Skeletal muscle tissue (tissue), 3 donors: ENCODE measurements at regions not wholly inside any gene's neighbourhood (a gene's known extent, or its start where the extent isn't known, plus 50 kb on each side); places are given as distances from the start of the nearest gene placed in this dataset.

Experiments
- H3K27ac ChIP-seq: one replicate; pipeline ENCODE4 v1.7.0; 2013; ENCODE audit warnings: mild to moderate bottlenecking, low read depth, low read length, inconsistent platforms
- H3K27me3 ChIP-seq, 3 donors: one replicate each; pipeline ENCODE4 v1.7.0; 2013; ENCODE audit warnings: low read length in 3 of 3; ENCODE audit not compliant: control insufficient read depth in 3 of 3, insufficient read depth in 3 of 3
- H3K36me3 ChIP-seq, 3 donors: one replicate each; pipeline ENCODE4 v1.7.0; 2013; ENCODE audit warnings: low read length in 3 of 3; ENCODE audit not compliant: control insufficient read depth in 3 of 3, insufficient read depth in 3 of 3
- H3K4me1 ChIP-seq, 3 donors: one replicate each; pipeline ENCODE4 v1.7.0; 2013; ENCODE audit warnings: low read length in 3 of 3, mild to moderate bottlenecking in 3 of 3; ENCODE audit not compliant: control insufficient read depth in 3 of 3, insufficient read depth in 3 of 3
- H3K4me3 ChIP-seq, 3 donors: one replicate each; pipeline ENCODE4 v1.7.0; 2013; ENCODE audit warnings: low read length in 3 of 3
- H3K9ac ChIP-seq, 3 donors: one replicate each; pipeline ENCODE4 v1.7.0; 2013; ENCODE audit warnings: low read length in 3 of 3, mild to moderate bottlenecking in 3 of 3, moderate library complexity in 2 of 3, low read depth in 1 of 3
- H3K9me3 ChIP-seq, 3 donors: one replicate each; pipeline ENCODE4 v1.7.0; 2013; ENCODE audit warnings: low read length in 3 of 3; ENCODE audit not compliant: control insufficient read depth in 3 of 3
- donor health status: Osteomylitis.

- no peak overlapping the region for H3K4me3 ChIP-seq
- no peak overlapping the region for H3K9ac ChIP-seq
- H3K27me3 ChIP-seq: no peaks in the 10 kb centered on the region
- H3K27ac ChIP-seq: no peak overlapping the region
- H3K4me1 ChIP-seq: peaks cover 13 to 18% (median 15%) of the 10 kb centered on the region in 3 donors
- no peaks in the 10 kb centered on the region for H3K36me3 ChIP-seq
- no peaks in the 10 kb centered on the region for H3K9me3 ChIP-seq
Observed at GRCh38 chr21:35236090-35236489, 187.0 kb upstream of the RUNX1 start.

GRCh38 chr21:35234725-35235124 is 185.6 kb upstream of the RUNX1 start:
- Histone ChIP-seq H3K4me3 (peak overlapping the region in 1 of 3 donors; percentile 30), H3K9me3 (no peaks in the 10 kb centered on the region), H3K4me1 (peaks cover 10 to 15% (median 10%) of the 10 kb centered on the region in 3 donors), H3K27me3 (no peaks in the 10 kb centered on the region), H3K9ac (no peak overlapping the region), H3K27ac (peak overlapping the region; percentile 59), H3K36me3 (no peaks in the 10 kb centered on the region)

GRCh38 chr21:35233756-35234155 is 184.7 kb upstream of the RUNX1 start:
- no peak overlapping the region for H3K9ac ChIP-seq

GRCh38 chr21:35232545-35233176 is 183.6 kb upstream of the RUNX1 start:
- H3K27me3 ChIP-seq: no peaks in the 10 kb centered on the region
- H3K27ac ChIP-seq: peak overlapping the region; percentile 28
- H3K9ac ChIP-seq: no peak overlapping the region
- H3K4me3 ChIP-seq: no peak overlapping the region
- no peaks in the 10 kb centered on the region for H3K36me3 ChIP-seq
- no peaks in the 10 kb centered on the region for H3K9me3 ChIP-seq
- peaks cover 9 to 16% (median 12%) of the 10 kb centered on the region in 3 donors for H3K4me1 ChIP-seq

More at GRCh38 chr21:35233756-35234155, 184.7 kb upstream of the RUNX1 start:
- H3K9me3 ChIP-seq: no peaks in the 10 kb centered on the region
- H3K36me3 ChIP-seq: no peaks in the 10 kb centered on the region
- peak overlapping the region; percentile 59 for H3K27ac ChIP-seq
- peaks cover 7 to 11% (median 7%) of the 10 kb centered on the region in 3 donors for H3K4me1 ChIP-seq
- H3K4me3 ChIP-seq: no peak overlapping the region
- H3K27me3 ChIP-seq: no peaks in the 10 kb centered on the region

- Histone ChIP-seq H3K27ac (no peak overlapping the region), H3K36me3 (no peaks in the 10 kb centered on the region), H3K27me3 (no peaks in the 10 kb centered on the region), H3K9ac (no peak overlapping the region), H3K9me3 (no peaks in the 10 kb centered on the region), H3K4me1 (peaks cover 25 to 32% (median 27%) of the 10 kb centered on the region in 3 donors), H3K4me3 (no peak overlapping the region)
Observed at GRCh38 chr21:35231090-35231489, 182.0 kb upstream of the RUNX1 start.

GRCh38 chr21:35229290-35229689 is 180.2 kb upstream of the RUNX1 start:
- Histone ChIP-seq H3K27me3 (no peaks in the 10 kb centered on the region), H3K9me3 (no peaks in the 10 kb centered on the region), H3K9ac (no peak overlapping the region), H3K27ac (no peak overlapping the region), H3K36me3 (no peaks in the 10 kb centered on the region), H3K4me1 (peaks cover 35 to 46% (median 38%) of the 10 kb centered on the region in 3 donors), H3K4me3 (no peak overlapping the region)

GRCh38 chr21:35227786-35228185 is 178.7 kb upstream of the RUNX1 start:
- no peak overlapping the region for H3K4me3 ChIP-seq
- H3K36me3 ChIP-seq: no peaks in the 10 kb centered on the region
- no peaks in the 10 kb centered on the region for H3K9me3 ChIP-seq
- peak overlapping the region in 2 of 3 donors; percentile 23 to 34 for H3K9ac ChIP-seq
- peak overlapping the region; percentile 93 for H3K27ac ChIP-seq
- H3K4me1 ChIP-seq: peaks cover 41 to 53% (median 46%) of the 10 kb centered on the region in 3 donors
- no peaks in the 10 kb centered on the region for H3K27me3 ChIP-seq

GRCh38 chr21:35226968-35227744 is 178.1 kb upstream of the RUNX1 start:
- Histone ChIP-seq H3K4me3 (no peak overlapping the region), H3K36me3 (no peaks in the 10 kb centered on the region), H3K9ac (peak overlapping the region; percentile 52 to 72 (median 69)), H3K27ac (peak overlapping the region; percentile 93), H3K4me1 (peaks cover 47 to 53% (median 47%) of the 10 kb centered on the region in 3 donors), H3K27me3 (no peaks in the 10 kb centered on the region), H3K9me3 (no peaks in the 10 kb centered on the region)

GRCh38 chr21:35226328-35226727 is 177.2 kb upstream of the RUNX1 start:
- H3K36me3 ChIP-seq: no peaks in the 10 kb centered on the region
- no peaks in the 10 kb centered on the region for H3K9me3 ChIP-seq
- H3K4me3 ChIP-seq: peak overlapping the region in 1 of 3 donors; percentile 17
- H3K9ac ChIP-seq: peak overlapping the region; percentile 52 to 72 (median 69)
- peak overlapping the region; percentile 93 for H3K27ac ChIP-seq
- H3K4me1 ChIP-seq: peaks cover 51 to 55% (median 52%) of the 10 kb centered on the region in 3 donors
- no peaks in the 10 kb centered on the region for H3K27me3 ChIP-seq

- H3K36me3 ChIP-seq: no peaks in the 10 kb centered on the region
- peak overlapping the region; percentile 93 for H3K27ac ChIP-seq
- H3K27me3 ChIP-seq: no peaks in the 10 kb centered on the region
- H3K9ac ChIP-seq: peak overlapping the region; percentile 14 to 69 (median 52)
- H3K4me1 ChIP-seq: peaks cover 51 to 55% (median 52%) of the 10 kb centered on the region in 3 donors
- H3K4me3 ChIP-seq: peak overlapping the region in 1 of 3 donors; percentile 38
- no peaks in the 10 kb centered on the region for H3K9me3 ChIP-seq
Observed at GRCh38 chr21:35225573-35225972, 176.5 kb upstream of the RUNX1 start.
